K562 (cell line): ENCODE measurements at regions not wholly inside any gene's neighbourhood (a gene's known extent, or its start where the extent isn't known, plus 50 kb on each side); places are given as distances from the start of the nearest gene placed in this dataset.

Source experiments
- JUN ChIP-seq, 2 experiments: sonication (generic) in 1 of 2; formaldehyde crosslinking in 1 of 2; IDR thresholded peaks; 2 replicates each; pipeline versions ENCODE4 v1.6.1 to v1.8.0; 2012 to 2022; ENCODE audit warnings: borderline replicate concordance in 2 of 2, mild to moderate bottlenecking in 2 of 2, improper control_type of control experiment in 1 of 2, low read depth in 1 of 2, low read length in 1 of 2, missing genetic modification reagents in 1 of 2
- NR2C2 ChIP-seq, 2 experiments: fragments of 200-800 bp in 1 of 2; sonication (Bioruptor generic) in 1 of 2; sonication (generic) in 1 of 2; formaldehyde crosslinking in 1 of 2; IDR thresholded peaks; 2 replicates each; pipeline versions ENCODE4 v1.6.1 to v1.8.0; 2016 to 2022; ENCODE audit warnings: mild to moderate bottlenecking in 1 of 2, missing compliant biosample characterization in 1 of 2, missing genetic modification characterization in 1 of 2, missing genetic modification reagents in 1 of 2
- OTX1 ChIP-seq: fragments of 450-650 bp; formaldehyde crosslinking; IDR thresholded peaks from 2 replicates; pipeline ENCODE4 v1.4.0; 2022; ENCODE audit warnings: mild to moderate bottlenecking
- RCOR1 ChIP-seq, 2 experiments: IDR thresholded peaks; 2 replicates each; pipeline ENCODE4 v1.6.1; 2012; ENCODE audit warnings: low read depth in 2 of 2, low read length in 2 of 2, borderline replicate concordance in 1 of 2, improper control_type of control experiment in 1 of 2
- SMARCA5 ChIP-seq: fragments of 450-650 bp; IDR thresholded peaks from 2 replicates; pipeline ENCODE4 v1.6.1; 2016
- SNIP1 ChIP-seq: fragments of 450-650 bp; IDR thresholded peaks from 2 replicates; pipeline ENCODE4 v1.7.1; 2017; ENCODE audit warnings: low read depth, mild to moderate bottlenecking
- ZFP36 ChIP-seq: fragments of 150-350 bp; IDR thresholded peaks from 2 replicates; pipeline ENCODE4 v1.6.1; 2018; ENCODE audit warnings: low read length, low read depth; ENCODE audit not compliant: partially characterized antibody
- ZNF707 ChIP-seq: fragments of 250-450 bp; sonication (Bioruptor Pico); conservative IDR thresholded peaks from 2 replicates; pipeline ENCODE4 v1.8.0; 2022; ENCODE audit warnings: inconsistent platforms, mild to moderate bottlenecking, moderate library complexity
- TF ChIP-seq, protein P1 (sequence below): fragments of 450-650 bp; conservative IDR thresholded peaks from 2 replicates; pipeline ENCODE4 v1.6.1; 2016; ENCODE audit warnings: missing genetic modification characterization, low read depth, mild to moderate bottlenecking, missing compliant biosample characterization, moderate library complexity
- TF ChIP-seq, protein P2 (sequence below): fragments of 450-650 bp; formaldehyde crosslinking; IDR thresholded peaks from 2 replicates; pipeline ENCODE4 v1.4.0; 2022; ENCODE audit warnings: missing genetic modification characterization

DNA sequence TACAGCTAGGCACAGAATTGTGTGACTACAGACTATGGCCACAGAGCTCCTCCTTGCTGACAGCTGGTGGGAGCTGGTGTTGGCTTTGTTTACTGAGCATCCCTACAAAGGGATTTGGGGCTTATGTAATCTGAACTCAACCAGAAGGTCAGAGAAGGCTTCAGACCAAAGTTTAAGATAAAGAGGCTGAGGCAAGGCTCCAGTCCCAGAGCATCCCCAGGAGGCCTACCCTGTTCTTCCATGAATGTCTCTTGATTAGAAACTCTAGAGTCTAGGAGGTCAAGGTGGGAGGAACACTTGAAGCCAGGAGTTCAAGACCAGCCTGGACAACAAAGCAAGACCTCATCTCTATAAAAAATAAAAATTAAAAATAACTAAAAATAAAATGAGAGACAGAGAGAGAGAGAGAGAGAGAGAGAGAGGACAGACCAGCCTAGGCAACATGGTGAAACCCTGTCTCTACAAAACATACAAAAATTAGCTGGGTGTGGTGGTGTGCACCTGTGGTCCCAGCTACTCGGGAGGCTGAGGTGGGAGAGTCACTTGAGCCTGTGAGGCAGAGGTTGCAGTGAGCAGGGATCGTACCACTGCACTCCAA, 125.5 kb upstream of the SERPIND1 start (continued):
- TF ChIP-seq RCOR1 (IDR thresholded peaks at IDR 0.05; ENCODE audit: borderline replicate concordance in 1 of 2, low read depth in 2 of 2, low read length in 2 of 2) (peak in 1 of 2 experiments; percentile 88; a peak in 2 of 4 replicates), OTX1 (peak; percentile 75), SMARCA5 (peak; percentile 58; the same call in 1 of the 2 replicates), NR2C2 (CRISPR knock-in tag; IDR thresholded peaks at IDR 0.05) (0 out of 2 replicates have a peak, but pooled peaks have one; percentile 26), NR2C2 (tag; IDR thresholded peaks at IDR 0.05) (peak; percentile 44; the same call in 1 of the 2 replicates), ZFP36 (peak; percentile 36), SNIP1 (no peak), ZNF707 (CRISPR knock-in tag) (no peak), JUN (IDR thresholded peaks at IDR 0.05; ENCODE audit: borderline replicate concordance, low read depth, low read length) (no peak), JUN (CRISPR knock-in tag; IDR thresholded peaks at IDR 0.05; ENCODE audit: borderline replicate concordance) (0 out of 2 replicates have a peak, but pooled peaks have one; percentile 46)
- TF ChIP-seq, protein P1, sequence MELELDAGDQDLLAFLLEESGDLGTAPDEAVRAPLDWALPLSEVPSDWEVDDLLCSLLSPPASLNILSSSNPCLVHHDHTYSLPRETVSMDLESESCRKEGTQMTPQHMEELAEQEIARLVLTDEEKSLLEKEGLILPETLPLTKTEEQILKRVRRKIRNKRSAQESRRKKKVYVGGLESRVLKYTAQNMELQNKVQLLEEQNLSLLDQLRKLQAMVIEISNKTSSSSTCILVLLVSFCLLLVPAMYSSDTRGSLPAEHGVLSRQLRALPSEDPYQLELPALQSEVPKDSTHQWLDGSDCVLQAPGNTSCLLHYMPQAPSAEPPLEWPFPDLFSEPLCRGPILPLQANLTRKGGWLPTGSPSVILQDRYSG, result no peak
- TF ChIP-seq, protein P2, sequence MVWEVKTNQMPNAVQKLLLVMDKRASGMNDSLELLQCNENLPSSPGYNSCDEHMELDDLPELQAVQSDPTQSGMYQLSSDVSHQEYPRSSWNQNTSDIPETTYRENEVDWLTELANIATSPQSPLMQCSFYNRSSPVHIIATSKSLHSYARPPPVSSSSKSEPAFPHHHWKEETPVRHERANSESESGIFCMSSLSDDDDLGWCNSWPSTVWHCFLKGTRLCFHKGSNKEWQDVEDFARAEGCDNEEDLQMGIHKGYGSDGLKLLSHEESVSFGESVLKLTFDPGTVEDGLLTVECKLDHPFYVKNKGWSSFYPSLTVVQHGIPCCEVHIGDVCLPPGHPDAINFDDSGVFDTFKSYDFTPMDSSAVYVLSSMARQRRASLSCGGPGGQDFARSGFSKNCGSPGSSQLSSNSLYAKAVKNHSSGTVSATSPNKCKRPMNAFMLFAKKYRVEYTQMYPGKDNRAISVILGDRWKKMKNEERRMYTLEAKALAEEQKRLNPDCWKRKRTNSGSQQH (CRISPR knock-in tag), result no peak
- TF ChIP-seq, all 486 proteins: peak for 27
